Stimulated activated CD4-positive, alpha-beta T cell treated with anti-CD3 and anti-CD28 coated beads, TNF-alpha, amount 100 ng/mL, for 24 hours (primary cell): ENCODE measurements at regions not wholly inside any gene's neighbourhood (a gene's known extent, or its start where the extent isn't known, plus 50 kb on each side); places are given as distances from the start of the nearest gene placed in this dataset.

Experiments
- DNase-seq, 3 experiments: peaks; one replicate each; pipeline ENCODE4 v3.0.0-alpha.2; 2020; ENCODE audit warnings: low read depth in 3 of 3

DNA sequence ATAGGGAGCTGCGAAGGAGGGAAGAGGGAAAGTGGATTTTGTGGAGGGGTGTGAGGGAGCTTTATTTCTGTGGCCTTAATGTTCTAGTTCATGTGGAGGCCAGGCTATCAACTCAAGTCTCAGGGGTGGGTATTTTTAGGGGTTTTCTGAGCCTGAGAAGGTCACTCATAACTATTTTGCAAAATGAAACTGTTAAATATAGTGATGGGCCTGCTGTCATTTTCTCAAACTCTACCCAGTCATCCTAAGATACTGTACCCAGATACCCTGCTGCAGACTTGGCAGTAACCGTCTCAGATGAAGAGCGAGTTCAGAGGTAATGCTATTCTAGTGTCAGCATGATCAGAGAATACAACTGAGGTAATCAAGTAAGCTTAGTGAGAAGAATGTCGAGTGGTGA lies 545.0 kb upstream of the TBL1XR1 start:
- DNase-seq: no peak

DNA sequence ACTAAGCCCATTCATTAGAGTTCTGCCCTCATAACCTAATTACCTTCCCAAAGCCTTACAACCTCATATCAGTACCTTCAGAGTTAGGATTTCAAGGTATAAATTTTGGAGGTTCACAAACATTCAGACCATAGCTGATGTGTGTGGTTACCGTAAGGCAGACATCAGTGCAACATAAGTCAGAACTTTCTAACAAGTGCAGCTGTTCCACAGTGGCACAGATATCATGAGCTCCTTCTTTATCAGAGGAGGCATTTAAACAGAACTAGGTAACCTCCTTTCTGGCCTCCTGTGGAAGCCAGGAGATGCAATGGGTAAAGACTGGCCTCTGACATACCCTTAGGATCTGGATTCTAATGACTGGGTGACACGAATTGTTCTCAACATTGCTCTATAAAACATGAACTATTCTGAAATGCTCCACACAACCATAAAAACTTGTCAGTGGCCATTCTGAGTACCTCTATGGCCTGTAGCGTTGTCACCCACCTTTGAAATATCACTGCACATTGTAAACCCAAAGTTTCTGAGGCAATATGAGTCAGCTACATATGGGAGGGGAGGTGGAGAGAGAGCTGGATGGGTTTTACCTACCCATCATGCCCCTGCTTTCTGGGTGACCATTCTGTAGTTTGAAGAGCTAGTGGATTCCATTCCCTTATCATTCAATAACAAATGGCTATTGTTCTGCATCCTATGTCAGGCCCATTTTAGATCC lies 546.0 kb upstream of the TBL1XR1 start:
- no peak for DNase-seq

- no peak for DNase-seq
Observed at GRCh38 chr3:177744873-177745606, 547.8 kb upstream of the TBL1XR1 start.

- DNase-seq: no peak
Observed at GRCh38 chr3:177745607-177746005, 548.3 kb upstream of the TBL1XR1 start.

DNA sequence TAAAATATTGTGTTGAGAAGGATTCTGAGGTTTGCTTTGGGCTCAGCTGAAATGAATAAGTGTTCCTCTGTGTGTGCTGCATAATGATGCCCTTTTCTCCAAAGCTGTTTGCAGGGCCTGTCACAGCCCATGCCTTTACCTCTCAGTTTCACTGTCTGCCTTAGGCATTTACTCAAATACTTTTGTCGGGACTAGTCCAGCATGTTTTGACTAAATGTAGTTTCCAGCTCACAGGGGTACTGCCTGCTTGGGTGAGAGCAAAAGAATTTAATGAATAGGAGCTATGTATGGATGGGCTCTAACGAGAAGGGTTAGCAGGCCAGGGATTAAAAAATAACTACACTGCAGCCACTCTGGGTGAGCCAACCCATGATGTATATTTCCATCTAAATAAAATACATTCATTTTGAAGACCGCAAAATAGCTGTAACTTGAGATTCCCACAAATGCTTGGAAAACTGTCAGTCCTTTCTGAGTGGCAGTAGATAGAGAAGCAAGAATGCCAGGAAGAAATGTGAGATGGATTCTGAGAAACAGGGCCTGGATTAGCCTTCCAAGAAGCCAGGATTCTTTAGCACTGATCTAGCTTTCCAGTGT lies 549.2 kb upstream of the TBL1XR1 start:
- DNase-seq: no peak

DNA sequence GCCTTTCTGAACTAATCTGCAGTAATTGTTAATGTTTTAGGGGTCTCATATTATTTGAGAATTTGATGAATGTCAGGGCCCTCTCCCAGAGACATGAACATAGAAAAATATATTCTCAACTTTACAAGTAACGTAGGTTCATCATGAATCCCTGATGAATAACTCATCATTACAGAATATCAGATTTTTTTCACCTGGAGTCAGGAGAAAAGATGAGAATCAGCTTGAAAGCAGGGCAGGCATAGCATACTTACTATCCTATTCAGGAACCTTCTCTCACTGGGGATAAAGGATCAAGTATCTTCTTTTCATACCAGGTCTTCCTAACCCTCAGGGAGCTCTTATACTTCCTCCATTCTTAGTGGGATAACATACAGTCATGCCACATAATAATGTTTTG lies 552.6 kb upstream of the TBL1XR1 start:
- DNase-seq: no peak

DNA sequence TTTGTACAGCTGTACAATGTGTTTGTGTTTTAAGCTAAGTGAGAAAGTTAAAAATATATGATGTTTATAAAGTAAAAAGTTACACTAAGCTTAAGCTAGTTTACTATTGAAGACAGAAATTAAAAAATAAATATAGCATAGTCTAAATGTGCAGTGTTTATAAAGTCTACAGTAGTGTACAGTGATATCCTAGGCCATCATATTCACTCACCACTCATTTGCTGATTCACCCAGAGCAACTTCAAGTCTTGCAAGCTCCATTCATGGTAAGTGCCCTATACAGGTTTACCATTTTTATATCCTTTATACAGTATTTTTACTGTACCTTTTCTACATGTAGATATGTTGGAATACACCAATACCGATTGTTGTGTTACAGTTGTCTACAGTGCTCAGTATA lies 553.2 kb upstream of the TBL1XR1 start:
- no peak for DNase-seq

DNA sequence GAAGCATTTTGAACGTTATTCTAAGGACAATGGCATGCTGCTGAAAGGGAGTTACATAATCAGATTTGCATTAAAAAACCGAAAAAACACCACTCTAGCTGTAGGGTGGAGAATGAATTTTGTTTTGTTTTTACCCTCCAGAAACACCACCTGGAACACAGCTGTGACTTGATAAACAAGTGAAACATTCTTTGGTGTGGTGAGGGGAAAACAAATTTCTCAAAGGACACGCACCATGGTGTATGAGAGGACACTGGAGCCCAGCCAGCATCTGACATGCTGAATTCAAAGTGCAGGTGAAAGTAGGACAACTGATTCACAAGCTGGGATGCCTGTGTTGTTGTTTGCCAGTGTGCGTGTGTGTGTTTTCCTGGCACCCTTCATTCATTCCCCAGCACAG lies 554.5 kb upstream of the TBL1XR1 start:
- no peak for DNase-seq

GRCh38 chr3:177752831-177753230 lies 555.5 kb upstream of the TBL1XR1 start:
- DNase-seq: no peak

- DNase-seq: no peak
Observed at GRCh38 chr3:177753451-177754155, 556.3 kb upstream of the TBL1XR1 start.

DNA sequence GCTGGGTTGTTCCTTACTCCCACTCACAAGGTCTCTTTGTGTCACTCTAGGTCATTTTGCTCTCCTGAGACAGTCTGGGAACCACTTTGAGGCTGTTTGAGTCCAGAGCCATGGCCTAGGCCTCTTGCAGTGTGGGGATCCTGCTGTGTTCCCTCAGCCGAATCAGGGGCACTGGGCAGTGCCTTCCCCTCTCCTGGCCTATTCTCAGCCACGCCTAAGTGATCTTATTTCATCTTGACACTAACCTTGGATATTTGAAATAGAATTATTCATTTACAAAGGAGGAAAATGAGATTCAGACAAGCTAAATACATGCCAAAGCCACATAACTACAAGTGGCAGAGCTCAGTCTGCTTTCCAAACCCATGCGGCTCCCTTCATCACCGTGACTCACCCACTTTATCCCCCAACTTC lies 557.2 kb upstream of the TBL1XR1 start:
- no peak for DNase-seq

GRCh38 chr3:177758126-177758525 lies 560.8 kb upstream of the TBL1XR1 start:
- DNase-seq: no peak

GRCh38 chr3:177760803-177761202 lies 563.5 kb upstream of the TBL1XR1 start:
- DNase-seq: no peak

DNA sequence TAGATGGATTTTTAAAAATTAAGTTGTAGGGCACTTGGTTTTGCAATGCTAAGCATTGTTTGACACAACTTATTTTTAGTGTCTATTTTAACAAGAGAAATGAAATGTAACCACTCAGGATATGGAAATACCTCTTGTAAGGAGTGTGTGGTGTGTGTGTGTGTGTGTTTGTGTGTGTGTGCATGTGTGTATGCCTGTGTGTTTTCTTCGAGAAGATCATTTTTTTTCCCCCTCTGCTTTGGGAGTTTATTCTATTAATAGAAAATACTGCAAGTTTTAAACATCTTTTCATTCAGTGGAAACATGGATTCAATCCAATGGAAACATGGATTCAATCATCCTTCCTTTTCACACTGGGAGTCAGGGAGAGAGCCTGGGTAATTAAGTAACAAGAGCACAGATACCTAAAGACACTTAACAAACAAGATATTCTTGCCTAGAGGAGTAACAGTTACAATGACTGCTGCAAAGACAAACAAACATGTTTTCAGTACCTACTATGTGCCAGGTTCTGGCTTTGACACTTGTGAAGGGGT lies 567.2 kb upstream of the TBL1XR1 start:
- no peak for DNase-seq

- DNase-seq: no peak
Observed at GRCh38 chr3:177764933-177765332, 567.7 kb upstream of the TBL1XR1 start.

GRCh38 chr3:177770383-177771230 lies 573.3 kb upstream of the TBL1XR1 start:
- DNase-seq: no peak

DNA sequence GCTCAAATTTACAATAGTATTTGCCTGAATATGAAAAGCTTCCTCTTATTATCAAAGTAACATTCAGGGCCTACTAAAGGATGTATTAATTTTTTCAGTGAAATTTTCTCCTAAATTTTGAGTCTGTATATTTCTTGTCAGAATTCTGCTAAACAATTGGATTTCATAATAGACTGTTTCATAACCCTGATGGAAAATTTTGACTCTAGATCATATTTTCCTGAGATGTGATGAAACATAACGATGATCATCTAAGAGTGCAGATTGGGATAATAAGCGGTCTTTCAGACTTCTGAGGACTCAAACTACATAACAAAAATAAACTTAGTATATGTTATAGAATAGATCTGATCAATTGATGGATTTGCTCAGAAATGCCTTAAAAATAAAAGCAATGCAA lies 574.5 kb upstream of the TBL1XR1 start:
- no peak for DNase-seq

DNA sequence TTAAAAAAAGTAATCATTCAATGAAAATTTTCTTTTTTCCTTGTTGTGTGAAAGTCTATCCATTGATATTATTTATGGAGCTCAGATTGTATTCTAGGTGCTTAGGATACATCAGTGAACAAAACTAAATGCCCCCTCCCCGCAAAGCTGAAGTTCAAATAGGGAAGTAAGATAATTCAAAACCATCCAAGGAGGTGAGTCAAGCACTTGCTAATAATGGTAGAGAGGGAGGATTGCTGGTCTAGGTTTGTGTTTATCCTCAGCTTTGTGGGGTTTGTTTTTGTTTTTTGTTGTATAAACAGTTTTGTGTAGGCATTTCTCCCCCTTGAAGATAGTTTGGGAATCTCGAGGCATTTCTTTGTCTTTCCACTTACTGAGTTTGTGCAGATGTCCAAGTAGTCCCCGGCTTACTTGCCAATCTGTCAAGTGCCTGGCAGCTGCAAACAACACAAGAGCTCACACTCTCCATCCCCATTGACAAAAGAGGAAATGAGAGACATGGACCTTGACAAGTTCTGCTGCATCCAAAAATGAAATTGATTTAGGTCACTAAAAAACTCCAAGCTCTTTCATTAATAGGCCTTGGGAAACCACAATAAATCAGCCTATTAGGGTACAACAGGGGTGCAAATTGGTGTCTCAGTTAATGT lies 575.8 kb upstream of the TBL1XR1 start:
- DNase-seq: no peak

- DNase-seq: no peak
Observed at GRCh38 chr3:177773717-177774116, 576.4 kb upstream of the TBL1XR1 start.

- no peak for DNase-seq
Observed at GRCh38 chr3:177776661-177777101, 579.4 kb upstream of the TBL1XR1 start.

- peak in 2 of 3 experiments; percentile 14 to 36 for DNase-seq
Observed at GRCh38 chr3:177777699-177778098, 580.4 kb upstream of the TBL1XR1 start.
